RCC 7860 (cell line): ENCODE measurements at regions not wholly inside any gene's neighbourhood (a gene's known extent, or its start where the extent isn't known, plus 50 kb on each side); places are given as distances from the start of the nearest gene placed in this dataset.
"Not testable (repeated sequence)": the region's sequence is repeated elsewhere in the genome, so short reads cannot be mapped to it uniquely, and the experiment has no call there.

ENCODE experiments used
- DNase-seq: peaks from one replicate; pipeline ENCODE4 v3.0.0-alpha.2; 2015; ENCODE audit warnings: low spot score
- FAIRE-seq: peaks from 2 replicates; lab custom pipeline; 2012; peaks lifted over from hg19 to GRCh38; lab: Jason Lieb, UNC

DNA sequence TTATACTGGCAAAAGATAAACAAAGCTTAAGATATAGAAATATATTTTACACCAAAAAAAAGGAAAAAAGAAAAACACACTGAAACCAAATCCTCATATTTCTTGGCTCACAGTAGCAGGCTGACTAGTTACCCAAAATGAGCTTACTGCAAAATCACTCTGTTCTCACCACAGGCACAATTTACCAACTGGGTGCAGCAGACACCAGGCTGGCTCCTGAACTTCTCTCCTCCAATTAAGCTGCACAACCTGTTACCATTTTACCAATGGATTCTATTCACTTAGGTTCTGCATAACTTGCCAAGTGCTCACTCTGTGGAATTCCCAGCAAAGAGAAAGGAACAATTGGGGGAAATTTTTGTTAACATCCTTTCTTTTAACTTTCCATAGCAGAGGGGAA, 679.3 kb downstream of the ZEB2 start:
- DNase-seq = no peak
- no peak for FAIRE-seq

DNA sequence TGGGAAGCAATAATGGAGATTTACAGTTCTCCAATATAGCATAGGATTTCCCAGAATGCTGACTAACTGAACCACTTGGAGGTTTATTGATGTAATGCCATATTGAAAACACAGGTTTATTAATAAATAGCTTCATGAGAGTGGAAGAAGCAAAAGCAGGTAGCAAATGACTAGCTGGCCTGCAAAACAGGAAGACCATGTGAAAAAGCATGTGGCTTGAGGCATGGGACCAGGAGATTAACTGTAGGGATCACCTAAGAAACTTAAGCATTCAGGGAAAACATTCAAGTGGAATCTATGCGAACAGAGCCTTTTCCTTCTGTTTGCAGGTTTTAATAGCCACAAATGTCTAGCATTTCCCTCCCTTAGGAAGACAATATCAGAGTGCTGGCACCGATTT, 679.7 kb downstream of the ZEB2 start:
- DNase-seq = no peak
- no peak for FAIRE-seq

DNA sequence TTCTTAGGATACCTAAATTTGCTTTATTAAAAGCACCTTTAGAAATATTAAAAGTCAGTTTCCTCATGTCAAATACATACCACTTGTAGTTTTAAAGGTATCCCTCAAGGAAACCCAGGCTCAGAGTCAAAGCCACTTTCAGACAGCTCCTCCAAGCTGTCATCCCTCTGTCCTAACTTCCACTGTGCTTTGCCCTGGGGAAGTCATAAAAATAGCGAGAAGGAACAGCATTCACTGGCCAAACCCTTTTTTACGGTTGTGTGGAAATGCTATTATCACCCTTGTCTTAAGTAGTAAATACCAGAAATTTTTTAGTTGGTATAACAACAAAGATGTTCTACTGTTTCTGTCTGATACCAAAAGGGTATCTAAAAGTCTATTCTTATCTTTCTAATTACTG, 680.5 kb downstream of the ZEB2 start:
- DNase-seq (no peak), FAIRE-seq (no peak)

DNA sequence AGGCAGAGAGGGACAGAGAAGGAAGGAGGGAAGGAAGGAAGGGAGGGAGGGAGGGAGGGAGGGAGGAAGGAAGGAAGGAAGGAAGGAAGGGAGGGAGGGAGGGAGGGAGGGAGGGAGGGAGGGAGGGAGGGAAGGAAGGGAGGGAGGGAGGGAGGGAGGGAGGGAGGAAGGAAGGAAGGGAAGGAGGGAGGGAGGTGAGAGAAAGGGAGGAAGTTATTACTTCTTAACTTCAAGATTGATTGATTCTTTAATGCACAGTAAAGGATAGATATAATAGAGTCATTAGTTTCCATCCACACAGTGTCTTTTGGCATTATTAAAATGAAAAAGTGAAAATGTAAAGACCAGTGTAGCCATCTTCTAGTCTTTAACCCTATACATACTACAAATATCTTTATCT, 682.9 kb downstream of the ZEB2 start:
- DNase-seq, FAIRE-seq: not testable (repeated sequence)

DNA sequence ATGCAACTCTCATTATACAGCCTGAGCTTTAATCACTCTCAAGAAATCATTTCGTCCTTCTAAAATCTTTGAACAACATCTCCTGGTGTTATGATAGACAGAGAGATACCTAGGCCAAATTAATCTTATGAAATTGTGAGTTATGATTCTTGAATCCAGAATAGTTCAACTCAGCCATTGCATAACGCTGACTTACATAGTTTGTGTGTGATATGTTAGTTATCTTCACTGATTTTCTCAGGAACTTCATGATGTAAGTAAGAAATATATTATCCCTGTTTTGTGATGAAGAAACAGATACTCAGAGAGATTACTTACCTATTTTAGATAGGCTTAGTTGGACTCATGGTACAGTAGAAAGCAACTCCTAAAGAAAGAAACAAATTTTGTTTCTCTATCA, 684.4 kb downstream of the ZEB2 start:
- FAIRE-seq (no peak), DNase-seq (no peak)

DNA sequence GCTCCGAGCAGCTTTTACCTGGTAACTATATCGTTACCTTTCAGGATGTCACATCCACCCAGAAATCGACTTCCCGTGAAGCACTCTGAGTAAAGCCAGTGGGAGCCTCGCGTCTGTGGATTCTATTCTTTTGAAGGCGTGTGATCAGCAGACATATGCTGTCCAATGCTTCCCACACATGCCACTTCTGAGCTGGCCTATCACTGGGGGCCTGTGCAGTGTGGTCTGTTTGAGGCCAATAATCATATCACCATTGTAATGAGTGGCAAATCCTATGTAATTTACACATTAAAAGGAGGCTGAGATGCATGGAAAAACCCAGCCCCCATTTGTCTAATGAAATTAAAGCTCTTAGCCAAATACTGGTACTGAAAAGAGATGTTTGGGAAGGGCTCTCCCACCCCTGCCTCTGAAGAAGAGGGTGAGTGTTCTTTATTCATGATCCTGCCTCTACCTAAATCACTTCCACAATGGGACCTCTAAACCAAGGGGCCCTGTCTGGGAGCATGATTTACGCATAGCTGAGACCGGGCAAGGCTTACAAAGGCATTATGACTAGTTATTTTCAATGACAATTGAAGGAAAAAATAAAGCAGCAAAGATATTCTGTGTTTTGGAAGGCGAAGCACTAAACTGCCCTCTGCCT, 686.8 kb downstream of the ZEB2 start:
- DNase-seq = no peak
- FAIRE-seq = no peak

DNA sequence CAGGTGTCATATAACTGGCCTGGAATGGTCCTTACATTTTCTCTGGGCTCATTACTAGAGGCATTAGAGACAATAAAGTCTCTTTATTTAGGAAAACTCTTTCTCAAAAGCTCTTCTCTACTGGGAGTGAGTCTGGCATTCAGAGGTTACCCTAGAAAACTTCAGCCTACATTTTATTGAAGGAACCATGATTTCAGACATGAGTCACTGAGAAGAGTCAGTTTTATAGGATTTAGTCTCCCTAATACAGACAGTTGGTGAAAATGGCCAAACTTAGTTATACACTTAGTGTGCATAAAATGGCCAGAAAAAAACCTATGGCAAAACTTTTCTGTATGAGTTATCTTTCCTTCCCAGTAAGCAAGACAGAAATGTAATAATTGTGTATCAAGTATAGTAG, 689.4 kb downstream of the ZEB2 start:
- DNase-seq = no peak
- no peak for FAIRE-seq

DNA sequence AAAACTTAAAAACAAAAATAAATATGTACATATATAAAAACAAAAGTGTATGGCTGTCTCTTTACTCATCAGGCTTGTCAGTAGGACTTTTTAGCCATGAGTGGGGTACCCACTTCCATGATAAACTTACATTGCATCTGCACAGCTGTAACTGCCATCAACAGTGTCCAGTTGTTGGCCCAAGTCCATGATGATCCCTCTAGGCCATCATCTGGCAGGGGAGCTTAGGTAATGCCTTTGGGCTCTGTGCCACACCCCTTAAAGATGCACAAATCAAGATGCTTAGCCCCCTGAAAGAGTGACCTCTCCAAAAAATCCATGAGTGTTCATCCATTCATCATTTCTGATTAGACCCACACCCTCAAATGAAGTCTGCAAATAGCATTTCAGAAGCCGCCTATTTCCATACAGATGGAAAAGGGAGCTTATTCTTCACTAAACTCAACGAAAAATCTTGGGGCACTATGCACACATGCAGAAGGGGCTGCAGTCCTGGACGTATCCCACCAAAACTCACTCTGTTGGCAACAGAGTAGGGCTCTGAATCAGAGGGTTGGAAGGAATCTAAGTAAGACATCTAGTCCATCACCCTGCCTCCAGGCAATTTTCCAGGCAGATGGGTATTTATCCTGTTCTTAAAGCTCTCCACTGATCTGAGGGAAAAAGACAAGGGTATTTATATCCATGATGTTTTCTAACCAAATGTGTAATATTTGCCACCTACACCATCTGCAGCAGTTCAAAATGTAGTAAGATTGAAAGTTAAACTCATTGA, 691.0 kb downstream of the ZEB2 start:
- FAIRE-seq = no peak
- no peak for DNase-seq

DNA sequence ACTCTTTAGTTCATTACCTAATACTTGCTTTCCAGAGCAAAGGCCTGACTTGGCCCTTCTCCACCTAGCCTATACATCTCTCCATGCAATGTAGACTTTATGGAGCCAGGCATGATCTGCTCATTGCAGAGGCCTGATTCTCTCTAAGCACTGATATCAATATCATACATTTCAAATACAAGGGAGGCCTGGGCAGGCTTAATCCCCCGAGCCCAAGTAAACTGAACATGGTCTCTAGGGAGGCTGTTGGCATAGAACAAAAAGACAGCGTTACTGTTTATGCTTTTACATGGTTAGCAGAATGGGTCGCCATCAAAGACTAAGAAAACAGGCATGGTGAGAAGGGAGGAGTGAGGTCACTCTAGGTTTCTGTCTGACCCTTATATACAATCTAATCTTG, 695.1 kb downstream of the ZEB2 start:
- FAIRE-seq (no peak), DNase-seq (no peak)

DNA sequence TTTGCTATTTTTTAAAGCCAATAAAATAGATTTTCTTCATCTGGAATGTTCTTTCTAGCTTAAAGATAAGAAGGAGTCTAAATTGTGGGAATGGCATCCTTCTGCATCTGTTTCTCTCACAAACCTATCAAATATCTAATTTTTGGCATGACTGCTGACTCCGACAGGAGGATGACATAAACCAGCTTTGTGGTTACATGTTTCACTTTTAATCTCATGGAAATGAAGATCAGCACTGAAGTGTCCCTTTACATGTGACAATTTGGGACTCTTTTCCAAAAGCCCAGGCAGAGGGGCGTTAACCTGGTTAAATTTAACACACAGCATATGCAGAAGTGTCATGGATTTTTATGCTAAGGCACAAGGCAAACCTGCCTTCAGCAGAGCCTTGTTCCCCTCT, 694.7 kb downstream of the ARHGAP15 start:
- no peak for DNase-seq
- no peak for FAIRE-seq

DNA sequence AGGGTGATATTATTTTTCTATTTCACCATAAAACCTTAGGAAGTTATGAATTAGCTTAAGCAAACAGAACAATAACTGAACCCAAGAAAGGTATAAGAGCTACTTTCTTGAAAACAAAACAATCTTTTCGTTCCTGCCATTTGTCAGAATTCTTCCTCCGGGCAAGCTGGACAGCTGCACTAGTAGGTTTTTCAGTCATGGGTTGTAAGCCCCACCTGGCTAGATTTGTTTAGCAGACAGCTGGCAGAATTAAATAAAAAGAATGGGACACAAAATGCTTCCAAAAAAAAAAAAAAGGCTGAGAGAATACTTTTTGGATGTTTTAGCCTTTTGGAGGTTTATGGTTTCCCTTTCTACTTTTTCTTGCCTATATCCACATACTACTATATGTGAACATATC, 694.1 kb downstream of the ARHGAP15 start:
- FAIRE-seq = no peak

DNA sequence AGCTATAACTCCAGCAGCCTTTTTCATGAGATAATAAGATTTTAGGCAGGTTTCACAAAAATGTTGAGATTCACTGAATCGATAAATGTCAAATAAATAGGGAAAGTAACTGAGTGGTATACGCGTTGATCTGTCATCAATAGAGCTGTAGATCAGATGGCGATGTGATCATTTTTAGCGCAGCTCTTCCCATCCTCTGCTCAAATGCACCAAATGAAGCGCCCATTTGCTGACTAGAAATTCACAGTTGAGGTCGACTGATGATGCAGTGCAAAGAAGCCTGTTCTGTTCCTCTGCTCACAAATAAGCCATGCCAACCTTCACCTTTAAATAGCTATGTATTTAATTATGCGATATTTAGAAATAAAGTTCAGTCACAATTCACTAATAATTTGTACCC, 693.5 kb downstream of the ARHGAP15 start:
- FAIRE-seq (no peak), DNase-seq (no peak)

More for the DNA sequence above, 694.1 kb downstream of the ARHGAP15 start:
- DNase-seq = no peak

DNA sequence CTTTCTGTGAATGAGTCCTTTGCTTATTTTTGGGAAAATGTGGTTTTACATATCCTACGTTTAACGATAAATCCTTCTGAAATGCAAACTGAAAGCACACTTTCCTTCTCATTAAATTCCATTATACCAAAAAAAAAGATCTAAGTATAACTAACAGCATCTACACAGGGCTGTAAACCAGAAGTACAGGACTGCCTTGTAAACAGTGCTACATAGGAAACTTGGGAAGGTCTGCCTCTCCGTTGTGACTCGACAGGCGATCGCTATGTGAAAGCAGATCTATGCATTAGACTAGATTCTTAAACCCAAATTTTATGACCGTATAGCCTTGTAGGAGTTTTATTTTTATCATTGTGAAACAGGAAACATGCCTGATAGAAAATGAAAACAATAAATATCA, 690.5 kb downstream of the ARHGAP15 start:
- DNase-seq = no peak

DNA sequence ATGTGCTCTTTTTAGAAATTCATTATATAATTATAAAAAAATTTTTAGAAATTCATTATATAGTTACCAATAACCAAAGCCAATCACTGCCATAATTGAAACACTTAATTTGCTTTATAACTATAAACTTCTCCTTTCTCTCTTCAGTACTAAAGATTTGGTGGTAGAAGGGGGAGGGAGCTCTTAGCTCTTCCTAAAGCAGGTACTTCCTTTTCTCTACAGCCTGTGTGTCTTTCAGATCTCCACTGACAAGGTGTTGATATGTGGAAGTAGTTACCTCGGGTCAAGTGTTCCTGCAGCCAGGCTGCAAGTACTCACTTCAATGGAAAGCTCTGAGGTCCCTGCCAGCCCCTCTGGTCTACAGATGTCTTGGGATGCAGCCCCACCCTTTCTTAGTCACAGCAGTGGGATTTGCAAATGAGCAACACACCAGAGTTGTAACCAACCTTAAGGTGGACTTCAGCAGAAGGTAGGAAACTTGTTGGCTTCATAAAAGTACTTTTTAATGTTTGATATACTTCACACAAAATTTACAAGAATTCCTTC, 690.0 kb downstream of the ARHGAP15 start:
- DNase-seq (no peak), FAIRE-seq (no peak)

More for the DNA sequence above, 690.5 kb downstream of the ARHGAP15 start:
- no peak for FAIRE-seq
